GM21447 (cell line): ENCODE measurements at regions not wholly inside any gene's neighbourhood (a gene's known extent, or its start where the extent isn't known, plus 50 kb on each side); places are given as distances from the start of the nearest gene placed in this dataset.
"Not testable (repeated sequence)": the region's sequence is repeated elsewhere in the genome, so short reads cannot be mapped to it uniquely, and the experiment has no call there.

Experiments used
- ATAC-seq: cut with Tn5 transposase; IDR thresholded peaks from one replicate; pipeline ENCODE4 v1.9.1; 2021; ENCODE audit not compliant: unreplicated experiment

GRCh38 chr16:58940609-58941008 is 206.5 kb upstream of the GOT2 start:
- ATAC-seq: no peak

DNA sequence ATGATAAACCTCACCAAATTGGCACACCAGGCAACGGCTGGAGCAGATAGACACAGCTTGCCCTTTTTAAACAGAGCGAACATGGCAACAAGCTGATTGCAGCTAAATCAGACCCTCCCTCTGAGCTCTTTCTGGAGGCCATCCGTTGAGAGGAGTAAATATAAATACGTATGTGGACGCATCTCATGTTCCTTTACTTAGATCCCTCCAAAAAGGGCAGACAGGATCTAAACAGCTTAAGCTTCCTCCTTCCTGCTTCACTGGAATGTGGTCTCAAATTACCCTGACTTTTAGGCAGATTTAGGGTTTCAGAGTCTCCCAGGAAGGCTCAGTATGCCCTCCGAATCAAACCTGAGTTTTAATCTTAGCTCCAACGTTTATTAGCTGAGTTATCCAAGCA is 204.7 kb upstream of the GOT2 start:
- no peak for ATAC-seq

GRCh38 chr16:58937661-58938060 is 203.5 kb upstream of the GOT2 start:
- no peak for ATAC-seq

DNA sequence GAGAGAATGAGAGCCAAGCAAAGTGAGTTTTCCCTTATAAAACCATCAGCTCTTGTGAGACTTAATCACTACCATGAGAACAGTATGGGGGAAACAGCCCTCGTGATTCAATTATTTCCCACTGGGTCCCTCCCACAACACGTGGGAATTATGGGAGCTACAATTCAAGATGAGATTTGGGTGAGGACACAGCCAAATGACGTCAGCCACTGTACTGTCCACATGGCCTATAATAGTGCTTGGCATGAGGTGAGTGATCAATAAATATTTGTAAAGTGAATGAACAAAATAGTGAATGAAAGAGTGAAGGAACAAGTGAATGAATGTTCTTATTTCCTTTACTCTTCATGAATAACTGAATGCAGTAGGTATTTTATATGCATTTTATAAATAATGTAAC is 199.1 kb upstream of the GOT2 start:
- ATAC-seq: no peak

DNA sequence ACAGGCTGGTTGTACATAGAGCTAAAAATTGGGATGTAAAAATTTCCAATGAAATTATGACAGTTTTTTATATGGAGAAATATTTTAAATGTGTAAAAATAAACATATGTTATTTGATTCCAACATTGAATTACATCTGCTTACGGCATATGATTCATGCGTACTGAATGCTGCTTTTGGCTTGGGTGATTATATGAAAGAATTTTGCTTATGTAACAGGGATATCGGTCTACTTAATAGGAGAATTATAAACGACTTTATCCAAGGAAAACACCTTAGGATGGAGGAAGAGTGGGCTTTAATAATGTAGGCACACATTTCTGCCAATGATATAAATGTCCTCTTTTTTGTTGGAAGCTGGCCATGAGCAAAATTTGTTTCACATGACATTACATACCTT is 197.3 kb upstream of the GOT2 start:
- no peak for ATAC-seq

GRCh38 chr16:58923094-58923493 is 189.0 kb upstream of the GOT2 start:
- ATAC-seq: no peak

DNA sequence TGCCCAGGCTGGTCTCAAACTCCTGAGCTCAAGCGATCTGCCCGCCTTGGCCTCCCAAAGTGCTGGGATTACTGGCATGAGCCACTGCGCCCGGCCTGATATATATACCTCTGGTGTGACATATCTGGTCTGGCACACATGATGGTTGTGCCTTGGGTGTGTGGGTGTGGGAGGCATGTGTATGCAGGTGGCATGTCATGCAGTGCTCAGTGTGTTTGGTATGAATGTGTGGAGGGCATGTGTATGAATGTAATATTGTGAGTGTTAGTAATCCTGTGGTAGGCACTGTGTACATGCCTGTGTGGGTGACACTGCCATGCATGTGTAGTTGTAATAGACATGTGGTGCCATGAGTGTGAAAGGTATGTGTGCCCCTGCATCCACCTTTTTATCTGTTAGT is 179.3 kb upstream of the GOT2 start:
- no peak for ATAC-seq

DNA sequence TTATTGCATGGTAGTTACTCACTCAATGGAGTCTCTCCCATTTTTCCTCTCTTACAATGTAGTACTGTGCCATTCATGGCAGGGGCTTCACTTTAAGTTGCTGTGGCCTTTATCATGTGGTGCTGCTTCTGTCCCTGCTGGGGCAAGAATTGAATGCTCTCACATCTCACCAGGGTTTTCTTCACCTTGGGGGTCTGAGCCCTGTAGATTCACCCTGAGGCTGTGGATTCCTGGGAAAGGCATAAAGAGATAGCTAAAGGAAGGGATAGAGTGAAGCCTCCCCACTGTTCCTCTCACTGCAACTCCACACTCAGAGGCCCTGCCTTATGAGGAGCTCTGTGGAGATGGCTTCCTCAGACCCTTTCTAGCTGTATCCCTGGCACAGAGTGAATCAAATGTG is 178.5 kb upstream of the GOT2 start:
- no peak for ATAC-seq

DNA sequence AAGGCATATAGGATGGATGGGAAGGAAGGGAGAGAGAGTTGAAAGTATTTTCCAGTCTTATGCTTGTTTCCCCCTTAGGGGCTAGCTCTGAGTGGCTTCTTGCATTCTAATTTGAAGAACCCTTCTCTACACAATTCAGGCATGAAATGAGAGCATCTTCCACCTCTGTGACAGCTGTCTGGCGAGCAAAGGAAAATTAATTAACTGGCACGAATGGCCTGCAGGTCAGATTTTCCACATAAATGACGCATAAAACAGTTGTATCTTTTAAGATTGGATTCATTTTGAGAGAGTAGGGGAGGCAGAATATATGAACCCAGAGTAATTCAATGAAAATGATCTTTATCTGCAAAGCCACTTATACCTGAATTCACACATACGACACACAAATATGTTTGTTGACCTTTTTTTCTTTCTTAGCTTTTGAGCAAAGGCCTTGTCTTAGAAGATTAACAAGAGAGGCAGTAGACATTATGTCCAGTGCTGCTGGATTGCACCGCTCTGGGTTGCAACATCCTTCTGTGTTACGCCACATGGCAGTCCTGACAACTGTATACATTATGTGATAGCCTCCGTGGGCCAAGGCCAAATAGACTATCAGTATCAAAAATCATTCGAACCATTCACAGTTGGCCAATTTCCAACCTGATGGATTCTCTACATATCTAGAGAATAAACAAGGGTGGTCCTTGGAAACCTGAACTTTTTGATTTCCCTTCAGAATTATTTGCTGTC is 173.0 kb upstream of the GOT2 start:
- ATAC-seq: no peak

DNA sequence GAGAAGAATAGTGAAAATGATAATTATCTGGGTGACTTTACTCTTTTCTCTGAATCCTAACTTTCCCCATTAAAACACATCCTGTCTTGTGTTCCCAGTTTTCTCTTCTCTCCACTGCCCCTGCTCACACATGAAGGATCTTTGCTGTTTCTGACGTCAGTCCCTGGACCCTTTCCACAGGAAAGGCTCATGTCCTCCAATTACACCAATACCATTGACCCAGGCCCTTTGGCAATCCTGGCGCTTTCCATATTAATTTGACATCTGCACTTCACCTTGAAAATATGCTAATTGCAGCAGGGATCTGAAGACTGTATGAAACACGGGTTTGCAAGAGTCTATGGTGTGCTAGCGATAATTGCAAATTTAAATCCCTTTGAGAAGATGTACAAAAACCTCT is 170.2 kb upstream of the GOT2 start:
- ATAC-seq: no peak

DNA sequence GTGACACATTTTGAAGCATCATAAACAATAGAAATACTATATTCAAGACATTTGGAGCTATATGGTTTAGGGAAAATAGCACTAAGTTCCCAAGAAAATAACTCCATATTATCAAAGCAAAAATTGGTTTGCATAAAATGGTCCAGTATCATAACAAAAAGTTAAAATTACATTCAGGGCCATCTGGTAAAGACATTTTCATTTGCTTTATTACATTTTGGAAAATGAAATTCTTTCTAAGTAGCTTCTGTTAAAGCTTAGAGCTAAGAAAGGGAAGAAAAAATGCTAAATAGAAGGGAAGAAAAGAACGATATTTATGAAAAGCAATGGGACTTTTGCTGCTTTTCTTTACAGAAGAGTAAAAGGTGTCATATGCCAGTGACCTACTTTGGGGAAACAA is 155.4 kb upstream of the GOT2 start:
- no peak for ATAC-seq

DNA sequence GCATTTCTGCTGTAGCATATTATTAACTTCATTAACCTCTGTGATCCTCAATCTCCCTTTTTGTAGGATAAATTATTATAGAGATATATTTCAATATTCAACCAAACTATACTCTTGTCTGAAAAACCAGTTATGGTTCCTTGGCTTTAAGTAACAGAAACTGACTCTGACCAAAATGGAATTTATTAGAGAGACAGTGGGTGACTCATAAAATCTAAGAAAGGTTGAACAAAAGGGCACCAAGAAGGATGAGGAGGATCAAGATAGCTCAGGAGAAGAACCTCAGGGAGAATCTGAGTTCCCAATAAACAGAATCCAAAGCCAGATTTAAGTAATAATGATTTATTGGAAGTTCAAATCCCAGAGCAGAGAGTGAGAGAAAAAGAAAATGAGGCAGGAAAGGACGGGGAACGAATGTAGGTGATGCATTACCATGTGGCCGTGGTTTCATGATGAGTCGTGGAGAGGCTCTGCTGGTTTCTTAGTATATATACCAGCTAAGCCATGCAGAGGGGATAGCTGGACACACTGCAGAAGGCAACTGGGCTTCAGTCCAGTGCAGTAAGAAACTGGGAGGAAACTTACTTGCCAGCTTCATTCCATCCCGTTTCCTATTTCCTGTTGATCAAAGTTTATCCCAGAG is 151.5 kb upstream of the GOT2 start:
- ATAC-seq: peak; percentile 52

- no peak for ATAC-seq
Observed at GRCh38 chr16:58884141-58884540, 150.0 kb upstream of the GOT2 start.

DNA sequence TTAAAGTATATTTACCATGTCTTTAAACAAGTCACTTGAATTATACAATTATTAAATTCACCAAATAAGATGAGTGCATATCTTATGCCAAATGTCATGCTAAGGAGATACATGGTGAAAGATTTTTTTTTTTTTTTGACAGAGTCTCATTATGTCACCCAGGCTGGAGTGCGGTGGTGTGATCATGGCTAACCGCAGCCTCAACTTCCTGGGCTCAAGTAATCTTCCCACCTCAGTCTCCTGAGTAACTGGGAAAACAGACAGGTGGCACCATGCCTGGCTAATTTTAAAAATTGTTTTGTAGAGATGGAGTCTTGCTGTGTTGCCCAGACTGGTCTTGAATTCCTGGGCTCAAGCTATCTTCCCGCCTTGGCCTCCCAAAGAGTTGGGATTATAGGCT is 149.0 kb upstream of the GOT2 start:
- no peak for ATAC-seq

DNA sequence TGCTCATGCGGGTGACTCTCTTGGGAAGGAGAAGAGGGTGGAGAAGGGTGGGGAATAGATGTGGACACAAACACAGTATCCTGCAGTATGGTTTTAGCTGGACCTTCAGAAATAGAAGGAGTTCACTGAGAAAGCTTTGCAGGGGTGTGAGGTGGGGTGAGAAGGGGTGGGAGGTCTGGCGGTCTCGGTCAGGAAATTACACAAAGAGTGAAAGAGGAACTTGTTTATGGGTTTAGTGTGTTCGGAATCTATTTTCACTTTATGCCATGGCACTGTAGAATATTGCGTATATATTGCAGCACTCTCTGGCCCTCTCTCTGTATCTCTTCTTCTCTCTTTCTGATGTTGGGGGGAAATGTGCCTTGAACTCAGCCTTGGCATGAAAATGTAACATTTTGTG is 148.2 kb upstream of the GOT2 start:
- ATAC-seq: peak; percentile 94

DNA sequence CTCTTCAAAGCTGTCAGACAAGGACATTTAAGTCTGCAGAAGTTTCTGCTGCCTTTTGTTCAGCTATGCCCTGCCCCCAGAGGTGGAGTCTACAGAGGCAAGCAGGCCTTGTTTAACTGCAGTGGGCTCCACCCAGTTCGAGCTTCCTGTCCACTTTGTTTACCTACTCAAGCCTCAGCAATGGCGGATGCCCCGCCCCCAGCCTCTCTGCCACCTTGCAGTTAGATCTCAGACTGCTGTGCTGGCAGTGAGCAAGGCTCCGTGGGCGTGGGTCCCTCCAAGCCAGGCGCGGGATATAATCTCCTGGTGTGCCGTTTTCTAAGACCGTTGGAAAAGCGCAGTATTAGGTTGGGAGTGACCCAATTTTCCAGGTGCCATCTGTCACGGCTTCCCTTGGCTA is 144.5 kb upstream of the GOT2 start:
- not testable (repeated sequence) for ATAC-seq

DNA sequence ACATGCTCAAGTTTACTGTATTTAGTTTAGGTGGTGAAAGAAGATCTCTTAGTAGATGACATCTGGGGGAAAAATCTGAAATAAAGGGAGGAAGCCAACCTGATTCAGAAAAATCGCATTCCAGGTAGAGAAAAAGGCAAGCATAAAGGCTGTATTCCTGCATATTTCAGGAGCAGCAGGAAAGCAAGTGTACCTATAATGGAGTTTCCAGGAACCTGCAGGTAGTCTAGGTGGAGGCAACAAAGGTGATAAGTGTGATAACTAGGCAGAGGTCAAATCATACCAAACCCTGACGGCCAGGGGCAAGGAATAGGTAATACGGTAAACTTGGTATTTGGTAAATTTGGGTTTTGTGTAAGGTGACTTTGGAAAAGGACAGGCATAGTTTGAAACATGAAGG is 132.8 kb upstream of the GOT2 start:
- ATAC-seq: no peak

DNA sequence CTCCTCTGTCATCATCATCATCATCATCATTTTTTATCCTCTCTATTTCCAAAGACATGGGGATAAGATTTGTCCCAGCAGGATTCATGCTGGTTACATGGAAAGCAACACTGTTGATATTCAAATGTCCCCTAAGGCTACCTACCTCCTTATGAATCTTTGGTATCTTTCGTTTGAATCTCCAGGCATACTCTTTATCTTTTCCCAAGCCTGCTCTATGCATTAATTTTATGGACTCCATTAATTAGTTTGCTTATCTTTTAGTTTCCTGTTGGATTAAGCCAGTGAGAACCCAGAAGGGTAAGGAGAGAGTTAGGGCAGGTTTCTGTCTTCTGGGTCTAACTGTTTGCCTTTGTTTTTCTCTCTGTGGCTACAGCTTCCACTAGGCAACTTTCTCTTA is 129.6 kb upstream of the GOT2 start:
- ATAC-seq: no peak

DNA sequence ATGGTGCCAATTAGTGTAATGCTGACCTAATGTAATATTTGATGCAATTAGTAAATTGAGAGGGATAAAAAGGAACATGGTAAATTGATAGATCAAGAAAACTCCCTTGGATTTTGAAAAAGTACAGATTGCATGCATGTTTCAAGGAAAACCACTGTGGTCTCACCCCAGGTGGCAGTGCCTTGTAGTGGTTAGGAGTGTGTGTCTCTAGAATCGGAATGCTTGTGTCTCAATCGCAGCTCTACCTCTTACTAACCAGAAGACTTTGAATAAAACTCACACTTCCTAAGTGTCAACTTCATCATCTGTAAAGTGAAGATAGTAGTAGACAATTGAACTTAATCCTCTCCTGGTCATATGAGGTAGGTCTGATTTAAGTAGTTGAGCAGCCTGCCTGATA is 128.9 kb upstream of the GOT2 start:
- no peak for ATAC-seq

GRCh38 chr16:58862334-58863021 is 128.4 kb upstream of the GOT2 start:
- ATAC-seq: no peak

GRCh38 chr16:58859958-58860669 is 126.0 kb upstream of the GOT2 start:
- ATAC-seq: no peak

GRCh38 chr16:58858577-58858976 is 124.5 kb upstream of the GOT2 start:
- not testable (repeated sequence) for ATAC-seq
